OCI-LY3 (cell line): ENCODE measurements at regions not wholly inside any gene's neighbourhood (a gene's known extent, or its start where the extent isn't known, plus 50 kb on each side); places are given as distances from the start of the nearest gene placed in this dataset.

ENCODE experiments used
- CTCF ChIP-seq: fragments of 200-600, 300-600 bp; sonication (generic); IDR thresholded peaks from 2 replicates; pipeline ENCODE4 v1.5.1; 2014; ENCODE audit warnings: antibody characterized with exemption, low read length, low read depth
- EZH2phosphoT487 ChIP-seq: fragments of 200-600 bp; shearing (Covaris generic); IDR thresholded peaks from 2 replicates; pipeline ENCODE4 v1.6.1; 2018; ENCODE audit warnings: antibody characterized with exemption, mixed run types, low read depth

GRCh38 chr5:19261879-19262278, 726.1 kb downstream of the CDH18 start:
- TF ChIP-seq CTCF (no peak), EZH2phosphoT487 (no peak)
